Germinal center (tissue), 1 donor: ENCODE measurements at regions not wholly inside any gene's neighbourhood (a gene's known extent, or its start where the extent isn't known, plus 50 kb on each side); places are given as distances from the start of the nearest gene placed in this dataset.

Experiments
- DNase-seq: peaks from one replicate; pipeline ENCODE4 v3.0.0; 2012; ENCODE audit warnings: mixed read lengths, low spot score

GRCh38 chr14:54090274-54090673, 133.6 kb upstream of the BMP4 start:
- no peak for DNase-seq

- DNase-seq, result no peak
These were observed 138.1 kb upstream of the BMP4 start for GRCh38 chr14:54094765-54095164.

- DNase-seq, result no peak
These were observed 141.9 kb upstream of the BMP4 start for GRCh38 chr14:54098536-54098935.

GRCh38 chr14:54102051-54102456, 145.4 kb upstream of the BMP4 start:
- no peak for DNase-seq

GRCh38 chr14:54102530-54102929, 145.9 kb upstream of the BMP4 start:
- DNase-seq, result no peak

- DNase-seq, result no peak
These were observed 148.0 kb upstream of the BMP4 start for GRCh38 chr14:54104601-54105145.

GRCh38 chr14:54105406-54105805, 148.8 kb upstream of the BMP4 start:
- no peak for DNase-seq

GRCh38 chr14:54105898-54106297, 149.3 kb upstream of the BMP4 start:
- no peak for DNase-seq

- DNase-seq, result no peak
These were observed 150.2 kb upstream of the BMP4 start for GRCh38 chr14:54106661-54107377.

- DNase-seq, result no peak
These were observed 152.2 kb upstream of the BMP4 start for GRCh38 chr14:54108481-54109471.

GRCh38 chr14:54109521-54110120, 153.0 kb upstream of the BMP4 start:
- DNase-seq, result no peak

- no peak for DNase-seq
These were observed 158.3 kb upstream of the BMP4 start for GRCh38 chr14:54114941-54115340.

- DNase-seq, result no peak
These were observed 159.7 kb upstream of the BMP4 start for GRCh38 chr14:54116198-54116885.

GRCh38 chr14:54116972-54117371, 160.3 kb upstream of the BMP4 start:
- no peak for DNase-seq

GRCh38 chr14:54117396-54117795, 160.8 kb upstream of the BMP4 start:
- no peak for DNase-seq

GRCh38 chr14:54117924-54118323, 161.3 kb upstream of the BMP4 start:
- no peak for DNase-seq

GRCh38 chr14:54120260-54120659, 163.6 kb upstream of the BMP4 start:
- DNase-seq, result no peak

GRCh38 chr14:54121466-54122027, 164.9 kb upstream of the BMP4 start:
- DNase-seq, result no peak

- no peak for DNase-seq
These were observed 167.2 kb upstream of the BMP4 start for GRCh38 chr14:54123841-54124240.

GRCh38 chr14:54125109-54125508, 168.5 kb upstream of the BMP4 start:
- DNase-seq, result no peak

GRCh38 chr14:54126947-54127346, 170.3 kb upstream of the BMP4 start:
- DNase-seq, result no peak

GRCh38 chr14:54127526-54127925, 170.9 kb upstream of the BMP4 start:
- no peak for DNase-seq
